ENCODE measurements at regions not wholly inside any gene's neighbourhood (a gene's known extent, or its start where the extent isn't known, plus 50 kb on each side); places are given as distances from the start of the nearest gene placed in this dataset.
A peak's percentile ranks its signal among the peaks of the same experiment; 100 is the strongest.

DNA sequence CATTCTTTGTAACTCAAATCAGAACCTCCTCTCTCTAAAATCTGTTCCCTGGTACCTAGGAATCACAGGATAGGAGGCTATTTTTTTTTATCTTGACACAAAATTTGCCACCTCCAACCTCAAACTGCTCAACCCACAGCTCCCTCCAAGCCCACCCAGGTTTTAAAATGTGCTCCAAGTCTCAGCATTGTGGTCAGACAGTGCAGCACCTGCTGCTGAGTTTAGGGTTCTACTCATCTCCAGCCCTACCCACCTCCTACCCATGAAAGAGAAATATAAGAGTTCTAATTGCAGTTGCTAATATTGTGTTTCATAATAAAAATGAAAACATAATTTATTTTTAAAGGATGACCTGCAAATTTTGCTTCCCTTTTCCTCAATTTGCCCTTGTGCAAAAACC, 496.5 kb downstream of the MAFB start:
- no peak overlapping the region for H3K9ac ChIP-seq (ENCODE audit: low read length in 3 of 3)
- H3K4me1 ChIP-seq (ENCODE audit: control insufficient read depth in 2 of 3, insufficient read depth in 2 of 3, low read depth in 1 of 3, low read length in 3 of 3) = no peaks in the 10 kb centered on the region
- FAIRE-seq = no peak
- intact Hi-C loops (cut with DNase I) = no loop called here
- H3K36me3 ChIP-seq (ENCODE audit: control insufficient read depth in 2 of 3, insufficient read depth in 3 of 3, low read length in 3 of 3) = no peaks in the 10 kb centered on the region
- TF ChIP-seq, protein P1, sequence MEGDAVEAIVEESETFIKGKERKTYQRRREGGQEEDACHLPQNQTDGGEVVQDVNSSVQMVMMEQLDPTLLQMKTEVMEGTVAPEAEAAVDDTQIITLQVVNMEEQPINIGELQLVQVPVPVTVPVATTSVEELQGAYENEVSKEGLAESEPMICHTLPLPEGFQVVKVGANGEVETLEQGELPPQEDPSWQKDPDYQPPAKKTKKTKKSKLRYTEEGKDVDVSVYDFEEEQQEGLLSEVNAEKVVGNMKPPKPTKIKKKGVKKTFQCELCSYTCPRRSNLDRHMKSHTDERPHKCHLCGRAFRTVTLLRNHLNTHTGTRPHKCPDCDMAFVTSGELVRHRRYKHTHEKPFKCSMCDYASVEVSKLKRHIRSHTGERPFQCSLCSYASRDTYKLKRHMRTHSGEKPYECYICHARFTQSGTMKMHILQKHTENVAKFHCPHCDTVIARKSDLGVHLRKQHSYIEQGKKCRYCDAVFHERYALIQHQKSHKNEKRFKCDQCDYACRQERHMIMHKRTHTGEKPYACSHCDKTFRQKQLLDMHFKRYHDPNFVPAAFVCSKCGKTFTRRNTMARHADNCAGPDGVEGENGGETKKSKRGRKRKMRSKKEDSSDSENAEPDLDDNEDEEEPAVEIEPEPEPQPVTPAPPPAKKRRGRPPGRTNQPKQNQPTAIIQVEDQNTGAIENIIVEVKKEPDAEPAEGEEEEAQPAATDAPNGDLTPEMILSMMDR (IDR thresholded peaks at IDR 0.05; ENCODE audit: borderline replicate concordance, extremely low read depth, insufficient read depth) = no peak
- no peak for DNase-seq
- no peaks in the 10 kb centered on the region for H3K27me3 ChIP-seq (ENCODE audit: control insufficient read depth, insufficient read depth, low read length)
- H3K27ac ChIP-seq (ENCODE audit: low read depth in 2 of 2, low read length in 2 of 2) = no peak overlapping the region
- no peak overlapping the region for H3K4me3 ChIP-seq (ENCODE audit: low read length in 3 of 3)
- no peaks in the 10 kb centered on the region for H3K9me3 ChIP-seq (ENCODE audit: control insufficient read depth in 2 of 3, insufficient read depth in 1 of 3, low read length in 3 of 3)

DNA sequence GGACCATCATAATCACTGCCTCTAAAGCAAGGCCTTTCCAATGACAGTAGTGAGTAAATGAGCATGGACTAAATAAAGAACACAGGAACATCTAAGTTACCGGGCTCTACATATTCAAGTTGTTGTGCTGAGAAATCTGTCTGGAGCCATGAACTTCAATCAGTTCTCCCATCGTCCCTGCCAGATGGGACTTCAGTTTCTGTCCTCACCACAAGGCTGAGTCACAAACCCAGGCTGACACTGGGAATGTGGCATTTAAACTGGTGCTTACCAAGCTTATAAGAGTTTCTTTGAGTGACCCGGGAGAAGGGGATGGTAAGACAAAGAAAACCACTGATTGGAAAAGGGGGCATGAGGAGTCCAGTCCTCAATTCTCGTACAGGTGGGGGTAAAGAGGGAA, 497.0 kb downstream of the MAFB start:
- Histone ChIP-seq H3K27ac (ENCODE audit: low read depth in 2 of 2, low read length in 2 of 2) (no peak overlapping the region), H3K9ac (ENCODE audit: low read length in 3 of 3) (no peak overlapping the region), H3K4me3 (ENCODE audit: low read length in 3 of 3) (no peak overlapping the region), H3K4me1 (ENCODE audit: control insufficient read depth in 2 of 3, insufficient read depth in 2 of 3, low read depth in 1 of 3, low read length in 3 of 3) (no peaks in the 10 kb centered on the region), H3K27me3 (ENCODE audit: control insufficient read depth, insufficient read depth, low read length) (no peaks in the 10 kb centered on the region), H3K36me3 (ENCODE audit: control insufficient read depth in 2 of 3, insufficient read depth in 3 of 3, low read length in 3 of 3) (no peaks in the 10 kb centered on the region), H3K9me3 (ENCODE audit: control insufficient read depth in 2 of 3, insufficient read depth in 1 of 3, low read length in 3 of 3) (no peaks in the 10 kb centered on the region)
- no peak for FAIRE-seq
- TF ChIP-seq, protein P1 (IDR thresholded peaks at IDR 0.05; ENCODE audit: borderline replicate concordance, extremely low read depth, insufficient read depth) = no peak
- no peak for DNase-seq
- intact Hi-C loops (cut with DNase I) = no loop called here

DNA sequence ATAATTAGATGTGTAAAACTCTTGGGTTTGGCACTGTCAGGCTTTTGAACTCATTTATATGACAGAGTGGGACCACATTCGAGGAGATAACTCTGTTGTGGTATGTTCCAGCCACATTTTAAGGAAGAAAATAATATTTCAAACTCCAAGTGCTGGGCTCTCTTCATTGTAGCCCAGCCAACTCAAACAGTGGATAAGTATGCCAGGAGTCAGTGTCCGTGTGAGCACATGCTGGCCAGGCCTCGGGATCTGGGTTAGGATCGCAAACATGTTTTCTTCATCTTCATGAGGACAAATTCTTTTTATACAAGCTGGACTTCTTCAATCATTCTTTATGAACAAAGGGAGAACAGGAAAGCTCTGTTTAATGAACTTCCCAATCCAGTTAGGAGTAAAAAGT, 497.5 kb downstream of the MAFB start:
- no peak overlapping the region for H3K27ac ChIP-seq (ENCODE audit: low read depth in 2 of 2, low read length in 2 of 2)
- H3K4me3 ChIP-seq (ENCODE audit: low read length in 3 of 3) = no peak overlapping the region
- no peak overlapping the region for H3K9ac ChIP-seq (ENCODE audit: low read length in 3 of 3)
- intact Hi-C loops (cut with DNase I) = no loop called here
- DNase-seq (peak in 1 of 5 donors; percentile 61), FAIRE-seq (no peak)
- H3K27me3 ChIP-seq (ENCODE audit: control insufficient read depth, insufficient read depth, low read length) = no peaks in the 10 kb centered on the region
- H3K9me3 ChIP-seq (ENCODE audit: control insufficient read depth in 2 of 3, insufficient read depth in 1 of 3, low read length in 3 of 3) = no peaks in the 10 kb centered on the region
- TF ChIP-seq, protein P1 (IDR thresholded peaks at IDR 0.05; ENCODE audit: borderline replicate concordance, extremely low read depth, insufficient read depth) = no peak
- H3K4me1 ChIP-seq (ENCODE audit: control insufficient read depth in 2 of 3, insufficient read depth in 2 of 3, low read depth in 1 of 3, low read length in 3 of 3) = no peaks in the 10 kb centered on the region
- no peaks in the 10 kb centered on the region for H3K36me3 ChIP-seq (ENCODE audit: control insufficient read depth in 2 of 3, insufficient read depth in 3 of 3, low read length in 3 of 3)

DNA sequence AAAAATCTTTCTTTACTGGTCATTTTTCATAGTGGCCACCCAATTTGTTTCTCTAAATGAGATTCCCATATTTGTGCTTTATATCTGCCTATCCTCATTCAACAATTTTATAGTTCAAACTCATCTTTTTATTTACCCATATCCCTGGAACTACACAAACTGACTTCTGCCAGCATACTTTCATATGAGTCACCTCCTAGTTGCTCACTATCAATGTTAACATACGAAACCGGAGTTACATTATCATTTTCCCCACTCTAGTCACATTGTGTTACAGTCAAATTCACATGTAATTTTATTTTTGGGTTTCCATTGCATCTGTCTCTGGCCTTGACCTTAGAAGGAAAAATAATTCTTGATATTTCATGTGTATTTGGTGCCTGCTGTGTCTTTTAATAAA, 499.4 kb downstream of the MAFB start:
- no peak for FAIRE-seq
- DNase-seq = no peak
- H3K27me3 ChIP-seq (ENCODE audit: control insufficient read depth, insufficient read depth, low read length) = no peaks in the 10 kb centered on the region
- TF ChIP-seq, protein P1 (IDR thresholded peaks at IDR 0.05; ENCODE audit: borderline replicate concordance, extremely low read depth, insufficient read depth) = no peak
- H3K4me3 ChIP-seq (ENCODE audit: low read length in 3 of 3) = no peak overlapping the region
- H3K27ac ChIP-seq (ENCODE audit: low read depth in 2 of 2, low read length in 2 of 2) = no peak overlapping the region
- H3K4me1 ChIP-seq (ENCODE audit: control insufficient read depth in 2 of 3, insufficient read depth in 2 of 3, low read depth in 1 of 3, low read length in 3 of 3) = no peaks in the 10 kb centered on the region
- intact Hi-C loops (cut with DNase I) = no loop called here
- no peaks in the 10 kb centered on the region for H3K9me3 ChIP-seq (ENCODE audit: control insufficient read depth in 2 of 3, insufficient read depth in 1 of 3, low read length in 3 of 3)
- H3K36me3 ChIP-seq (ENCODE audit: control insufficient read depth in 2 of 3, insufficient read depth in 3 of 3, low read length in 3 of 3) = no peaks in the 10 kb centered on the region
- H3K9ac ChIP-seq (ENCODE audit: low read length in 3 of 3) = no peak overlapping the region

Data from kidney (tissue), 13 donors.